Heart right ventricle (tissue), 16 donors: ENCODE measurements at regions not wholly inside any gene's neighbourhood (a gene's known extent, or its start where the extent isn't known, plus 50 kb on each side); places are given as distances from the start of the nearest gene placed in this dataset.

Experiments
- ATAC-seq, 8 donors: fragments of 200-7000 bp; cut with Tn5 transposase; one replicate each; pipeline ENCODE4 v1.9.1; 2020; ENCODE audit warnings: mild to moderate bottlenecking in 8 of 8, moderate library complexity in 8 of 8, moderate number of reproducible peaks in 1 of 8
- DNase-seq, 2 donors: peaks; one replicate each; pipeline ENCODE4 v3.0.0-alpha.2; 2020
- H3K27ac ChIP-seq, 10 donors: fragments of 200-600 bp; sonication (generic) in 2 of 10; one replicate each; pipeline versions ENCODE4 v1.5.0 to v1.8.0; 2020 to 2022; ENCODE audit warnings: mild to moderate bottlenecking in 3 of 10
- H3K27me3 ChIP-seq, 7 donors: fragments of 200-600 bp; one replicate each; pipeline ENCODE4 v1.8.0; 2021 to 2022; ENCODE audit warnings: mild to moderate bottlenecking in 2 of 7
- H3K36me3 ChIP-seq, 9 donors: fragments of 200-600 bp; sonication (generic) in 1 of 9; one replicate each; pipeline versions ENCODE4 v1.5.0 to v1.8.0; 2020 to 2022; ENCODE audit warnings: mild to moderate bottlenecking in 2 of 9
- H3K4me1 ChIP-seq, 9 donors: fragments of 200-600 bp; sonication (generic) in 1 of 9; one replicate each; pipeline versions ENCODE4 v1.5.0 to v1.8.0; 2020 to 2022; ENCODE audit warnings: mild to moderate bottlenecking in 4 of 9
- H3K4me3 ChIP-seq, 10 donors: fragments of 200-600 bp; sonication (generic) in 2 of 10; one replicate each; pipeline versions ENCODE4 v1.5.0 to v1.8.0; 2020 to 2022; ENCODE audit warnings: mild to moderate bottlenecking in 7 of 10, moderate library complexity in 2 of 10
- H3K9me3 ChIP-seq, 11 donors: fragments of 200-600 bp in 10 of 11; sonication (generic) in 2 of 11; one replicate each; pipeline versions ENCODE4 v1.5.0 to v1.8.0; 2013 to 2022; ENCODE audit warnings: mild to moderate bottlenecking in 2 of 11, control low read depth in 1 of 11, moderate library complexity in 1 of 11
- CTCF ChIP-seq, 9 donors: fragments of 200-600 bp; sonication (generic) in 2 of 9; IDR thresholded peaks; one replicate each; pipeline versions ENCODE4 v1.5.0 to v1.8.0; 2021 to 2022; ENCODE audit warnings: antibody characterized with exemption in 9 of 9, mild to moderate bottlenecking in 5 of 9, moderate library complexity in 1 of 9
- WGBS, 2 donors: extraction: QIAGEN DNeasy Blood & Tissue Kit; methylation state at CpG; one replicate each; pipeline ENCODE4 v1.1.7; 2013; ENCODE audit warnings: inconsistent platforms in 1 of 2; 5-methylcytosine and 5-hydroxymethylcytosine counted together
- intact Hi-C, 10 donors: fragments of 100-400 bp; cut with DNase I; formaldehyde crosslinking; loops; one replicate each; pipeline versions ENCODE4 v1.11.1 to v1.14.2; 2022
- donor health status: Arrhythmogenic right ventricular cardiomyopathy.
- donor health status: ischemic (EF 13 %, LVEDD 7.1; RV severe dilation, severe dysfunction).
- donor health status: healthy with polysubstance abuse.
- donor health status: DM: no; HTN: yes; CAD: no.
- donor health status: DM: no; HTN: no; CAD: no.
- donor health status: ischemic (EF 25% LVEDD 6.9; RV normal size, moderate dysfunction).
- donor health status: ischemic (EF 25% LVEDD 5.7; RV mildly dilated, moderate dysfunction).
- donor health status: healthy.
- donor health status: DM: yes; HTN: yes; CAD: no.
- donor health status: Ischemic cardiomyopathy.
- donor health status: ischemic (EF 35%, LVEDD 5.7; RV mildly dilated, moderate dysfunction).
- donor health status: nonischemic (EF 11% LVEDD 7.7; RV severe dilation, severe dysfunction).
- donor health status: DM: yes; HTN: yes; CAD: no.
- donor health status: PGD.
- donor health status: ischemic (EF 29% LVEDD 5.4; RV normal size, mild dysfunction).
- donor health status: nonischemic (EF 23%, LVEDD 6.1; RV moderate dilation, normal function).

- Histone ChIP-seq H3K4me1 (no peaks in the 10 kb centered on the region), H3K9me3 (peaks cover 0 to 15% (median 0%) of the 10 kb centered on the region in 11 donors), H3K36me3 (no peaks in the 10 kb centered on the region), H3K27ac (no peak overlapping the region), H3K4me3 (no peak overlapping the region), H3K27me3 (no peaks in the 10 kb centered on the region)
- 60 to 61% methylated on average over 2 of the region's 2 CpGs for WGBS, 2 donors
- no peak for DNase-seq
- TF ChIP-seq CTCF (IDR thresholded peaks at IDR 0.05) = no peak
- no peak for ATAC-seq
- intact Hi-C loops = no loop called here
These were observed 1024.5 kb upstream of the RBFOX1 start for GRCh38 chr16:6308176-6308575.

- H3K4me3 ChIP-seq = no peak overlapping the region
- no peaks in the 10 kb centered on the region for H3K27me3 ChIP-seq
- peaks cover 0 to 29% (median 4%) of the 10 kb centered on the region in 11 donors for H3K9me3 ChIP-seq
- ATAC-seq = no peak
- no peaks in the 10 kb centered on the region for H3K4me1 ChIP-seq
- intact Hi-C loops = no loop called here
- WGBS, 2 donors = 83 to 87% methylated on average over 4 of the region's 4 CpGs
- DNase-seq = no peak
- H3K27ac ChIP-seq = no peak overlapping the region
- no peaks in the 10 kb centered on the region for H3K36me3 ChIP-seq
- TF ChIP-seq CTCF (IDR thresholded peaks at IDR 0.05) = no peak
These were observed 1032.1 kb upstream of the RBFOX1 start for GRCh38 chr16:6300523-6300922.

GRCh38 chr16:6297666-6298410 lies 1034.8 kb upstream of the RBFOX1 start:
- no peaks in the 10 kb centered on the region for H3K36me3 ChIP-seq
- no peak overlapping the region for H3K4me3 ChIP-seq
- no peaks in the 10 kb centered on the region for H3K4me1 ChIP-seq
- TF ChIP-seq CTCF (IDR thresholded peaks at IDR 0.05) = no peak
- no peak overlapping the region for H3K27ac ChIP-seq
- peaks cover 0 to 29% (median 4%) of the 10 kb centered on the region in 11 donors for H3K9me3 ChIP-seq
- no peak for DNase-seq
- 69 to 76% methylated on average over 8 of the region's 8 CpGs for WGBS, 2 donors
- H3K27me3 ChIP-seq = peaks cover 0 to 5% (median 0%) of the 10 kb centered on the region in 7 donors
- ATAC-seq = no peak
- intact Hi-C loops = no loop called here

- ATAC-seq = no peak
- Histone ChIP-seq H3K36me3 (no peaks in the 10 kb centered on the region), H3K4me3 (no peak overlapping the region), H3K27ac (no peak overlapping the region), H3K9me3 (peaks cover 0 to 8% (median 0%) of the 10 kb centered on the region in 11 donors), H3K4me1 (no peaks in the 10 kb centered on the region), H3K27me3 (no peaks in the 10 kb centered on the region)
- DNase-seq = no peak
- no peak for TF ChIP-seq CTCF (IDR thresholded peaks at IDR 0.05)
- WGBS, 2 donors = 74 to 83% methylated on average over 2 of the region's 2 CpGs
- intact Hi-C loops = no loop called here
These were observed 1046.5 kb upstream of the RBFOX1 start for GRCh38 chr16:6286176-6286575.
